NCI-H1092 (cell line): ENCODE measurements at regions not wholly inside any gene's neighbourhood (a gene's known extent, or its start where the extent isn't known, plus 50 kb on each side); places are given as distances from the start of the nearest gene placed in this dataset.

ENCODE experiments used
- DNase-seq: peaks from one replicate; lab custom pipeline; 2025; lab: John Stamatoyannopoulos, UW

- no peak for DNase-seq
These were observed 649.3 kb upstream of the WWC1 start for GRCh38 chr5:167642181-167642580.

- DNase-seq = no peak
These were observed 648.5 kb upstream of the WWC1 start for GRCh38 chr5:167642779-167643517.

- no peak for DNase-seq
These were observed 647.7 kb upstream of the WWC1 start for GRCh38 chr5:167643631-167644280.

- no peak for DNase-seq
These were observed 646.8 kb upstream of the WWC1 start for GRCh38 chr5:167644619-167645018.

GRCh38 chr5:167649471-167649870, 642.0 kb upstream of the WWC1 start:
- no peak for DNase-seq

GRCh38 chr5:167652690-167653089, 638.8 kb upstream of the WWC1 start:
- DNase-seq = no peak

- no peak for DNase-seq
These were observed 637.8 kb upstream of the WWC1 start for GRCh38 chr5:167653645-167654106.

- DNase-seq = no peak
These were observed 634.4 kb upstream of the WWC1 start for GRCh38 chr5:167657016-167657415.

- no peak for DNase-seq
These were observed 632.6 kb upstream of the WWC1 start for GRCh38 chr5:167658889-167659288.

- no peak for DNase-seq
These were observed 629.8 kb upstream of the WWC1 start for GRCh38 chr5:167661605-167662004.

GRCh38 chr5:167664222-167664804, 627.1 kb upstream of the WWC1 start:
- DNase-seq = no peak

- DNase-seq = no peak
These were observed 625.5 kb upstream of the WWC1 start for GRCh38 chr5:167665841-167666375.

- DNase-seq = no peak
These were observed 620.3 kb upstream of the WWC1 start for GRCh38 chr5:167671176-167671575.

- DNase-seq = no peak
These were observed 617.5 kb upstream of the WWC1 start for GRCh38 chr5:167673942-167674341.

- no peak for DNase-seq
These were observed 613.0 kb upstream of the WWC1 start for GRCh38 chr5:167678481-167678880.

- no peak for DNase-seq
These were observed 607.2 kb upstream of the WWC1 start for GRCh38 chr5:167684251-167684650.

GRCh38 chr5:167688341-167689130, 602.9 kb upstream of the WWC1 start:
- DNase-seq = no peak

- no peak for DNase-seq
These were observed 596.9 kb upstream of the WWC1 start for GRCh38 chr5:167694325-167695147.

- DNase-seq = no peak
These were observed 594.7 kb upstream of the WWC1 start for GRCh38 chr5:167696558-167697314.

- no peak for DNase-seq
These were observed 592.0 kb upstream of the WWC1 start for GRCh38 chr5:167699432-167699831.

- DNase-seq = no peak
These were observed 590.4 kb upstream of the WWC1 start for GRCh38 chr5:167701051-167701450.
